PC-9 (cell line): ENCODE measurements at regions not wholly inside any gene's neighbourhood (a gene's known extent, or its start where the extent isn't known, plus 50 kb on each side); places are given as distances from the start of the nearest gene placed in this dataset.

Experiments used
- BruUV-seq: library from RNA; stranded (reverse); fragments of 400-500 nt; replicated peaks from 2 replicates; lab custom pipeline; 2021; lab: Mats Ljungman, UMichigan
- CTCF ChIA-PET: fragments of 300-600 bp; sonication (Branson Sonifier 250); formaldehyde crosslinking; loops from one replicate; lab custom pipeline; 2022; ENCODE audit warnings: antibody characterized with exemption; lab: Charles Lee
- POLR2A ChIA-PET: fragments of 300-600 bp; sonication (Branson Sonifier 250); formaldehyde crosslinking; loops from one replicate; lab custom pipeline; 2022; ENCODE audit warnings: antibody characterized with exemption; ENCODE audit not compliant: unreplicated experiment; lab: Charles Lee
- DNase-seq, 2 experiments: peaks; one replicate each; pipeline versions ENCODE4 v3.0.0 to v3.0.0-alpha.2; 2015 to 2022; ENCODE audit warnings: mixed read lengths in 1 of 2
- H2AFZ ChIP-seq: fragments of 200-600 bp; sonication (generic); 2 replicates; pipeline ENCODE4 v1.8.1; 2017; ENCODE audit warnings: antibody characterized with exemption
- H3F3A ChIP-seq: fragments of 200-600 bp; sonication (generic); 2 replicates; pipeline ENCODE4 v1.8.1; 2017; ENCODE audit warnings: antibody characterized with exemption, mild to moderate bottlenecking, low read depth; ENCODE audit not compliant: insufficient read depth
- H3K27ac ChIP-seq: fragments of 200-600 bp; sonication (generic); 2 replicates; pipeline ENCODE4 v1.6.1; 2016; ENCODE audit warnings: mixed run types
- H3K27me3 ChIP-seq: fragments of 200-600 bp; sonication (generic); 2 replicates; pipeline ENCODE4 v1.6.1; 2016; ENCODE audit warnings: low read depth, mixed run types; ENCODE audit not compliant: insufficient read depth
- H3K36me3 ChIP-seq: fragments of 200-600 bp; sonication (generic); 2 replicates; pipeline ENCODE4 v1.6.1; 2016; ENCODE audit warnings: low read depth, mixed run types
- H3K4me1 ChIP-seq: fragments of 200-600 bp; sonication (generic); replicated peaks from 2 replicates; pipeline ENCODE4 v1.6.1; 2016; ENCODE audit warnings: mixed run types; ENCODE audit not compliant: insufficient read depth
- H3K4me2 ChIP-seq: fragments of 200-600 bp; sonication (generic); 2 replicates; pipeline ENCODE4 v1.6.1; 2017; ENCODE audit warnings: mixed run types
- H3K4me3 ChIP-seq: fragments of 200-600 bp; sonication (generic); 2 replicates; pipeline ENCODE4 v1.6.1; 2016; ENCODE audit warnings: mixed run types
- H3K79me2 ChIP-seq: fragments of 200-600 bp; sonication (generic); 2 replicates; pipeline ENCODE4 v1.6.1; 2017; ENCODE audit warnings: low read depth, mixed run types
- H3K9me2 ChIP-seq: fragments of 200-600 bp; sonication (generic); 2 replicates; pipeline ENCODE4 v1.8.1; 2017; ENCODE audit warnings: mild to moderate bottlenecking; ENCODE audit not compliant: insufficient read depth
- H3K9me3 ChIP-seq: fragments of 200-600 bp; sonication (generic); 2 replicates; pipeline ENCODE4 v1.8.1; 2016; ENCODE audit warnings: low read depth; ENCODE audit not compliant: insufficient read depth
- H4K20me1 ChIP-seq: fragments of 200-600 bp; sonication (generic); 2 replicates; pipeline ENCODE4 v1.8.1; 2017; ENCODE audit not compliant: insufficient read depth
- EZH2 ChIP-seq: fragments of 200-600 bp; sonication (generic); IDR thresholded peaks from 2 replicates; pipeline ENCODE4 v1.8.0; 2017; ENCODE audit warnings: antibody characterized with exemption, low read depth
- intact Hi-C: fragments of 100-400 bp; cut with micrococcal nuclease; formaldehyde crosslinking; loops from one replicate; pipeline ENCODE4 v1.10.0; 2022; ENCODE audit not compliant: unreplicated experiment
- TF ChIP-seq, protein P1 (sequence below): fragments of 200-600 bp; sonication (generic); conservative IDR thresholded peaks from 2 replicates; pipeline ENCODE4 v1.6.1; 2017; ENCODE audit warnings: mixed run types, antibody characterized with exemption, mild to moderate bottlenecking, moderate library complexity

DNA sequence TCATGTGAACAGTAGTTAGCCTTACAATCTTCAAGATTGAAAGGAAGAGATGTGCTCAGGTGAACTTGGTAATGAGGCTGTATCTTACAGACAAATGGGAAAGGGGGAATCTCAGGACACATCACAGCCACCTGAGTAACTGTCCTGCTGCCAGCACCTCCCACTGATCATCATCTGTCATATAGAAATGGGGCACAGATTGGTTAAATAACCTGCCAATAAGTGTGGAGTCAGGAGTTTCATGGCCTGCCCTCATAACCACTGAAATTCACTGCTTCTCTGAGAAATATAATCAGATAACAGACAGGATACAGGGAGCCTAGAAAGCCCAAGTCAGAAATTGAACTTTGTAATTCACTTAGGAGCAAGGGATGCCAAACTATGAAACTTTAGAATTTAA is 64.9 kb upstream of the TAS2R16 start:
- no peaks in the 10 kb centered on the region for H3F3A ChIP-seq
- intact Hi-C loops: no loop called here
- no peaks in the 10 kb centered on the region for H3K36me3 ChIP-seq
- H3K4me1 ChIP-seq: no peaks in the 10 kb centered on the region
- no peak overlapping the region for H2AFZ ChIP-seq
- no peaks in the 10 kb centered on the region for H4K20me1 ChIP-seq
- no peaks in the 10 kb centered on the region for H3K27me3 ChIP-seq
- H3K27ac ChIP-seq: no peak overlapping the region
- H3K9me3 ChIP-seq: no peaks in the 10 kb centered on the region
- H3K4me2 ChIP-seq: no peak overlapping the region
- ChIA-PET CTCF (no interaction called here), POLR2A (no interaction called here)
- no peaks in the 10 kb centered on the region for H3K9me2 ChIP-seq
- no peak overlapping the region for H3K4me3 ChIP-seq
- no peak for DNase-seq
- BruUV-seq: no TSS peak
- no peaks in the 10 kb centered on the region for H3K79me2 ChIP-seq
- TF ChIP-seq, protein P1, sequence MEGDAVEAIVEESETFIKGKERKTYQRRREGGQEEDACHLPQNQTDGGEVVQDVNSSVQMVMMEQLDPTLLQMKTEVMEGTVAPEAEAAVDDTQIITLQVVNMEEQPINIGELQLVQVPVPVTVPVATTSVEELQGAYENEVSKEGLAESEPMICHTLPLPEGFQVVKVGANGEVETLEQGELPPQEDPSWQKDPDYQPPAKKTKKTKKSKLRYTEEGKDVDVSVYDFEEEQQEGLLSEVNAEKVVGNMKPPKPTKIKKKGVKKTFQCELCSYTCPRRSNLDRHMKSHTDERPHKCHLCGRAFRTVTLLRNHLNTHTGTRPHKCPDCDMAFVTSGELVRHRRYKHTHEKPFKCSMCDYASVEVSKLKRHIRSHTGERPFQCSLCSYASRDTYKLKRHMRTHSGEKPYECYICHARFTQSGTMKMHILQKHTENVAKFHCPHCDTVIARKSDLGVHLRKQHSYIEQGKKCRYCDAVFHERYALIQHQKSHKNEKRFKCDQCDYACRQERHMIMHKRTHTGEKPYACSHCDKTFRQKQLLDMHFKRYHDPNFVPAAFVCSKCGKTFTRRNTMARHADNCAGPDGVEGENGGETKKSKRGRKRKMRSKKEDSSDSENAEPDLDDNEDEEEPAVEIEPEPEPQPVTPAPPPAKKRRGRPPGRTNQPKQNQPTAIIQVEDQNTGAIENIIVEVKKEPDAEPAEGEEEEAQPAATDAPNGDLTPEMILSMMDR: no peak
- TF ChIP-seq EZH2: no peak

DNA sequence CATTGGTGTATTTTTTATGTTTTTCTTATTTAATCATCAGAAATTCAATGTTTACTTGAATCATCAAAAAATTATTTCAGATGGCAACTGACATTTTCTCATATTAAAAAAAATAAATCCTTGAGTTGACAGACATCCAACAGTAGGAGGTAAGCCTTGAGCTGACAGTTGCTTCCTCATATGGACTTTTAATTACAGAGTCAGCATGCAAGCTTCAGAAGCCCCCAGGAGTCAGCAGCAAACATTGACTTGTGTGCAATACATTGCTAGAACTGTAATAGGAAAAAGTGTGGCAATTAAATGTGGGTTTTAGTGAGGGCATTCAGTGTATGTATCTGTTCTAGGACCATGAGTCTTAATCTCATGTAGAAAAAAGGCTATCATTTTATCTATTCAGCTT is 62.4 kb upstream of the TAS2R16 start:
- Histone ChIP-seq H2AFZ (no peak overlapping the region), H3K27ac (no peak overlapping the region), H3K9me2 (no peaks in the 10 kb centered on the region), H4K20me1 (no peaks in the 10 kb centered on the region), H3K79me2 (no peaks in the 10 kb centered on the region), H3K36me3 (no peaks in the 10 kb centered on the region), H3K4me3 (no peak overlapping the region), H3K4me2 (no peak overlapping the region), H3K27me3 (no peaks in the 10 kb centered on the region), H3K4me1 (no peaks in the 10 kb centered on the region), H3F3A (no peaks in the 10 kb centered on the region), H3K9me3 (no peaks in the 10 kb centered on the region)
- BruUV-seq: no TSS peak
- TF ChIP-seq, protein P1: no peak
- no peak for TF ChIP-seq EZH2
- no peak for DNase-seq
- ChIA-PET POLR2A (no interaction called here), CTCF (no interaction called here)
- intact Hi-C loops: loop anchor here (10.0 kb wide), 1 partner anchor 253 kb away; no protein-coding TSS in a partner anchor

DNA sequence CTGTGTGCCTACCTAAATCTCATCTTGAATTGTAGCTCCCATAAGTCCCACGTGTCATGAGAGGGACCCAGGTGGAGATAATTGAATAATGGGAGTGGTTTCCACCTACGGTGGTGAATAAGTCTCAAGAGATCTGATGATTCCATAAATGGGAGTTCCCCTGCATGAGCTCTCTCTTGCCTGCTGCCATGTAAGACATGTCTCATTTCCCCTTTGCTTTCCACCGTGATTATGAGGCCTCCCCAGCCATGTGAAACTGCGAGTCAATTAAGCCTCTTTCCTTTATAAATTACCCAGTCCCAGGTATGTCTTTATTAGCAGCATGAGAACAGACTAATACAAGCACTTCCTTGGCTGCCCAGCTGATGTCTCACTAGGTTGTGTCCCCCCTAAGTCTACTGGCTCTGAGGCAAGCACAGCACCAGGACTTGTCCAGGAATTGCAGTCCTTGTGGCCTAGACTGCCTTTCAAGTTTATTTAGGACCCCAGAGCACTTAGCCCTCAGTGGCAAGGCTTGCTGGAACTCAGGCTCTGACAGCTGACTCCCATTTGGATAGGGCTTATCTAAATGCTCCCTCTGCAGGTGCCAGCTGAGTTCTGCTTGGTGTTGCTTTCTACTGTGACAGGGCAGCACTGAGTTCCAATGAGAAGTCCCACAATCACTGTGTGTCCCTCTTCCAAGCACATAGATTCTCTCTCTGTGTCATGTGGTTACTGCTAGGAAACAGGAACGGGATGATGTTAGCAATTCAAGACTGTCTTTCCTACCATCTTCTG is 59.0 kb upstream of the TAS2R16 start:
- no peaks in the 10 kb centered on the region for H3K9me2 ChIP-seq
- no peaks in the 10 kb centered on the region for H3K4me1 ChIP-seq
- H3K4me2 ChIP-seq: no peak overlapping the region
- TF ChIP-seq, protein P1: peak; percentile 37; the same call in 1 of the 2 replicates
- TF ChIP-seq EZH2: no peak
- no peaks in the 10 kb centered on the region for H4K20me1 ChIP-seq
- H3K36me3 ChIP-seq: no peaks in the 10 kb centered on the region
- CTCF ChIA-PET: interaction anchor here (0.6 kb wide), 1 partner anchor 394 kb away, joined by 3 read pairs; no protein-coding TSS in a partner anchor
- intact Hi-C loops: loop anchor here (10.0 kb wide), 1 partner anchor 250 kb away; no protein-coding TSS in a partner anchor
- H3K79me2 ChIP-seq: no peaks in the 10 kb centered on the region
- DNase-seq: no peak
- POLR2A ChIA-PET: no interaction called here
- H3K9me3 ChIP-seq: no peaks in the 10 kb centered on the region
- H3K27me3 ChIP-seq: no peaks in the 10 kb centered on the region
- no peak overlapping the region for H3K27ac ChIP-seq
- no peak overlapping the region for H2AFZ ChIP-seq
- no TSS peak for BruUV-seq
- H3F3A ChIP-seq: no peaks in the 10 kb centered on the region
- H3K4me3 ChIP-seq: no peak overlapping the region
